Spleen (tissue), 11 donors: ENCODE measurements at regions not wholly inside any gene's neighbourhood (a gene's known extent, or its start where the extent isn't known, plus 50 kb on each side); places are given as distances from the start of the nearest gene placed in this dataset.

Source experiments
- DNase-seq: peaks from one replicate; pipeline ENCODE4 v3.0.0-alpha.2; 2020
- H3K27ac ChIP-seq, 8 donors: fragments of 200-600 bp; sonication (generic) in 7 of 8; 1 replicate in 4 of 8; 2 replicates in 4 of 8; pipeline versions ENCODE4 v1.5.0 to v1.8.0; 2016 to 2021; ENCODE audit warnings: inconsistent platforms in 4 of 8, mild to moderate bottlenecking in 4 of 8, moderate library complexity in 1 of 8
- H3K27me3 ChIP-seq, 7 donors: fragments of 200-600 bp; sonication (generic) in 6 of 7; replicated peaks in 1 of 7; 1 replicate in 4 of 7; 2 replicates in 3 of 7; pipeline versions ENCODE4 v1.5.0 to v1.8.0; 2016 to 2021; ENCODE audit warnings: inconsistent platforms in 3 of 7, mild to moderate bottlenecking in 1 of 7
- H3K36me3 ChIP-seq, 6 donors: fragments of 200-600 bp; sonication (generic) in 5 of 6; 1 replicate in 4 of 6; 2 replicates in 2 of 6; pipeline versions ENCODE4 v1.5.0 to v1.8.0; 2016 to 2021; ENCODE audit warnings: inconsistent platforms in 2 of 6
- H3K4me1 ChIP-seq, 6 donors: fragments of 200-600 bp; sonication (generic) in 5 of 6; 1 replicate in 3 of 6; 2 replicates in 3 of 6; pipeline versions ENCODE4 v1.5.0 to v1.8.0; 2016 to 2021; ENCODE audit warnings: inconsistent platforms in 3 of 6
- H3K4me3 ChIP-seq, 8 donors: fragments of 200-600 bp; sonication (generic) in 7 of 8; 1 replicate in 4 of 8; 2 replicates in 4 of 8; pipeline versions ENCODE4 v1.5.0 to v1.8.0; 2016 to 2021; ENCODE audit warnings: inconsistent platforms in 4 of 8, mild to moderate bottlenecking in 4 of 8, moderate library complexity in 2 of 8
- H3K9me3 ChIP-seq, 8 donors: fragments of 200-600 bp; sonication (generic) in 7 of 8; 1 replicate in 4 of 8; 2 replicates in 4 of 8; pipeline versions ENCODE4 v1.5.0 to v1.8.0; 2016 to 2021; ENCODE audit warnings: inconsistent platforms in 4 of 8
- POLR2A ChIP-seq, 3 donors: fragments of 450-650 bp; IDR thresholded peaks; one replicate each; pipeline ENCODE4 v1.5.1; 2017; ENCODE audit warnings: antibody characterized with exemption in 3 of 3, mild to moderate bottlenecking in 1 of 3
- POLR2AphosphoS5 ChIP-seq, 3 donors: sonication (generic); formaldehyde crosslinking; IDR thresholded peaks; one replicate each; pipeline ENCODE4 v1.5.1; 2017; ENCODE audit warnings: antibody characterized with exemption in 3 of 3
- WGBS, 5 donors: extraction: QIAGEN DNeasy Blood & Tissue Kit in 3 of 5; methylation state at CpG; one replicate each; pipeline versions ENCODE4 v1.1.5 to v1.1.7; 2013 to 2018; 5-methylcytosine and 5-hydroxymethylcytosine counted together
- intact Hi-C: fragments of 100-400 bp; cut with DNase I; formaldehyde crosslinking; loops from one replicate; pipeline ENCODE4 v1.15.0; 2023; ENCODE audit warnings: low total_unique reads
- TF ChIP-seq, protein P1 (sequence below), 11 experiments: fragments of 200-600 bp in 7 of 11; fragments of 450-650 bp in 4 of 11; sonication (generic) in 4 of 11; IDR thresholded peaks in 8 of 11; conservative IDR thresholded peaks in 3 of 11; 1 replicate in 7 of 11; 2 replicates in 4 of 11; pipeline versions ENCODE4 v1.4.0 to v1.8.0; 2016 to 2021; ENCODE audit warnings: antibody characterized with exemption in 11 of 11, inconsistent platforms in 4 of 11, mild to moderate bottlenecking in 1 of 11
- donor health status: healthy with polysubstance abuse.
- donor health status: DM: no; HTN: no; CAD: no; lungs with moderate emphysema.
- donor health status: DM: no; HTN: no; CAD: no.
- donor health status: Bipolar disorder and iron deficiency.
- donor health status: healthy.
- donor health status: DM: no; HTN: no; CAD: no.
- donor health status: DM: yes; HTN: yes; CAD: no.

DNA sequence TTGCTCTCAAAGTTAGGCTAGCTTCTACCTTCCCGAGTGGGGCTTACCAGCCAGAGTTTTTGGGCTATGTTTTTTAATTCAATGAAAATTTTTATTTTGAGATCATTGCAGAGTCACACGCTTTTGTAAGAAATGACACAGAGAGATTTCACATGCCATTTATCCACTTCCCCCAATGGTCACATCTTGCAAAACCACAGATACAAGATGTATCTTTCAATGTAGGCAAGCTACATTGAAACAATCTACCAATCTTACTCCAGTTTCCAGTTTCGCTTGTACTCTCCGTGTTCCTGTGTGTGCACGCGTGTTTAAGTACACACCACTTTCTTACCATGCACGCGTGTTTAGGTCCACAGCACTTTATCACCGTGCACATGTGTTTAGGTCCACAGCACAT, 89.4 kb upstream of the LEP start:
- no peak for DNase-seq
- WGBS, 5 donors, result 74 to 90% (median 85%) methylated on average over 9 of the region's 9 CpGs
- TF ChIP-seq, protein P1, sequence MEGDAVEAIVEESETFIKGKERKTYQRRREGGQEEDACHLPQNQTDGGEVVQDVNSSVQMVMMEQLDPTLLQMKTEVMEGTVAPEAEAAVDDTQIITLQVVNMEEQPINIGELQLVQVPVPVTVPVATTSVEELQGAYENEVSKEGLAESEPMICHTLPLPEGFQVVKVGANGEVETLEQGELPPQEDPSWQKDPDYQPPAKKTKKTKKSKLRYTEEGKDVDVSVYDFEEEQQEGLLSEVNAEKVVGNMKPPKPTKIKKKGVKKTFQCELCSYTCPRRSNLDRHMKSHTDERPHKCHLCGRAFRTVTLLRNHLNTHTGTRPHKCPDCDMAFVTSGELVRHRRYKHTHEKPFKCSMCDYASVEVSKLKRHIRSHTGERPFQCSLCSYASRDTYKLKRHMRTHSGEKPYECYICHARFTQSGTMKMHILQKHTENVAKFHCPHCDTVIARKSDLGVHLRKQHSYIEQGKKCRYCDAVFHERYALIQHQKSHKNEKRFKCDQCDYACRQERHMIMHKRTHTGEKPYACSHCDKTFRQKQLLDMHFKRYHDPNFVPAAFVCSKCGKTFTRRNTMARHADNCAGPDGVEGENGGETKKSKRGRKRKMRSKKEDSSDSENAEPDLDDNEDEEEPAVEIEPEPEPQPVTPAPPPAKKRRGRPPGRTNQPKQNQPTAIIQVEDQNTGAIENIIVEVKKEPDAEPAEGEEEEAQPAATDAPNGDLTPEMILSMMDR (IDR thresholded peaks at IDR 0.05 in 8 of 11, conservative IDR thresholded peaks at IDR 0.05 in 3 of 11), result no peak
- no peak for TF ChIP-seq POLR2A (IDR thresholded peaks at IDR 0.05)
- no peak for TF ChIP-seq POLR2AphosphoS5 (IDR thresholded peaks at IDR 0.05)

GRCh38 chr7:128152721-128153120, 88.4 kb upstream of the LEP start:
- intact Hi-C loops, result no loop called here
- 80 to 93% (median 85%) methylated on average over 6 of the region's 6 CpGs for WGBS, 5 donors

More for the DNA sequence above, 89.4 kb upstream of the LEP start:
- Histone ChIP-seq H3K4me1 (peaks cover 0 to 24% (median 0%) of the 10 kb centered on the region in 6 donors), H3K27ac (no peak overlapping the region), H3K4me3 (no peak overlapping the region), H3K27me3 (peaks cover 0 to 26% (median 0%) of the 10 kb centered on the region in 7 donors), H3K9me3 (no peaks in the 10 kb centered on the region), H3K36me3 (no peaks in the 10 kb centered on the region)
- intact Hi-C loops, result no loop called here

DNA sequence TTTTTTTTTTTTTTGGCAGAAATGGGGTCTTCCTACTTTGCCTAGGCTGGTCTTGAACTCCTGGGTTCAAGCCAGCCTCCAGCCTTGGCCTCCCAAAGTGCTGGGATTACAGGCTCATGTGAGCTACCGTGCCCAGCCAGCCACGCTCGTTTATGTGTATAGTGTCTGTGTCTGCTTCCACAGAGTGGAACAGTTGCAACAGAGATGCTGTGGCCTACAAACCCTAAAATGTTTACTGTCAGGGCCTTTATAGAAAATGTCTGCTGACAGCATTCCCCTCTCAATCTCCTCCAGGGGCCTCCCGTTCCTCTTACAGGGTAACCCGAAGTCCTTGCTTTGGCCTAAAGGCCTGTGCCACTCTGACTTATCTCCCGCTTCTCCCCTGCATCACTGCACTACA, 87.6 kb upstream of the LEP start:
- peak; percentile 47 for DNase-seq
- Histone ChIP-seq H3K36me3 (no peaks in the 10 kb centered on the region), H3K27me3 (peaks cover 0 to 23% (median 0%) of the 10 kb centered on the region in 7 donors), H3K4me3 (no peak overlapping the region), H3K9me3 (no peaks in the 10 kb centered on the region), H3K4me1 (peaks cover 0 to 24% (median 0%) of the 10 kb centered on the region in 6 donors), H3K27ac (no peak overlapping the region)
- intact Hi-C loops, result no loop called here
- 89 to 98% (median 91%) methylated on average over 6 of the region's 6 CpGs for WGBS, 5 donors
- TF ChIP-seq, protein P1 (IDR thresholded peaks at IDR 0.05 in 8 of 11, conservative IDR thresholded peaks at IDR 0.05 in 3 of 11), result no peak
- no peak for TF ChIP-seq POLR2A (IDR thresholded peaks at IDR 0.05)
- no peak for TF ChIP-seq POLR2AphosphoS5 (IDR thresholded peaks at IDR 0.05)

More at GRCh38 chr7:128152721-128153120, 88.4 kb upstream of the LEP start:
- peaks cover 0 to 24% (median 0%) of the 10 kb centered on the region in 6 donors for H3K4me1 ChIP-seq
- H3K36me3 ChIP-seq, result no peaks in the 10 kb centered on the region
- H3K27ac ChIP-seq, result no peak overlapping the region
- DNase-seq, result no peak
- no peak overlapping the region for H3K4me3 ChIP-seq
- H3K9me3 ChIP-seq, result no peaks in the 10 kb centered on the region
- H3K27me3 ChIP-seq, result peaks cover 0 to 25% (median 0%) of the 10 kb centered on the region in 7 donors
- TF ChIP-seq POLR2AphosphoS5 (IDR thresholded peaks at IDR 0.05) (no peak), POLR2A (IDR thresholded peaks at IDR 0.05) (no peak)
- TF ChIP-seq, protein P1 (IDR thresholded peaks at IDR 0.05 in 8 of 11, conservative IDR thresholded peaks at IDR 0.05 in 3 of 11), result no peak

DNA sequence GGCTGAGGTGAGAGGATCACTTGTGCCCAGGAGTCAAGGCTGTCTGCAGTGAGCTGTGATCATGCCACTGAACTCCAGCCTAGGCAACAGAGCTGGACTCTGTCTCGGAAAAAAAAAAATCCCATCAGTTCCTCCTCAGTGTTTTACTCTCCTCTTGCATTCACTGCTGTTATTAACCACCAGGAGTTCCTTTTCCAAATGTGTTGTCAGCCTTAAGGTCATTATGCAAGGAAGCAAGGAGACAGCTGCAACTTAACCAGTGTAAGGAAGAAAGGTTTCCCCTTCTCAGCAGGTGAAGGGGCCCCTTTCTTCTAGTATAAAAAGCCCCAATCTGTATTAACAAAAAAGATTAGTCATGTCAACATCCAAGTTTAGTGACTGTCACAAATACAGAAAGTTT, 86.6 kb upstream of the LEP start:
- intact Hi-C loops, result no loop called here
- H3K9me3 ChIP-seq, result no peaks in the 10 kb centered on the region
- H3K27me3 ChIP-seq, result peaks cover 0 to 23% (median 0%) of the 10 kb centered on the region in 7 donors
- H3K36me3 ChIP-seq, result no peaks in the 10 kb centered on the region
- TF ChIP-seq POLR2AphosphoS5 (IDR thresholded peaks at IDR 0.05), result no peak
- TF ChIP-seq, protein P1 (IDR thresholded peaks at IDR 0.05 in 8 of 11, conservative IDR thresholded peaks at IDR 0.05 in 3 of 11), result no peak
- no peak for TF ChIP-seq POLR2A (IDR thresholded peaks at IDR 0.05)
- peaks cover 0 to 24% (median 0%) of the 10 kb centered on the region in 6 donors for H3K4me1 ChIP-seq
- WGBS, 5 donors, result 48 to 73% (median 53%) methylated on average over 1 of the region's 1 CpG
- no peak for DNase-seq
- H3K4me3 ChIP-seq, result no peak overlapping the region
- H3K27ac ChIP-seq, result no peak overlapping the region
